Mesothelial cell of epicardium (in vitro differentiated cells): ENCODE measurements at regions not wholly inside any gene's neighbourhood (a gene's known extent, or its start where the extent isn't known, plus 50 kb on each side); places are given as distances from the start of the nearest gene placed in this dataset.

Experiments used
- DNase-seq, 2 experiments: peaks; one replicate each; pipeline ENCODE4 v3.0.0; 2021; ENCODE audit warnings: low spot score in 2 of 2; ENCODE audit not compliant: unreplicated experiment in 2 of 2
- H3K27ac Mint-ChIP-seq: 2 replicates; pipeline ENCODE4 v1.8.0; 2021; ENCODE audit warnings: mixed read lengths
- H3K27me3 Mint-ChIP-seq: 2 replicates; pipeline ENCODE4 v1.8.0; 2021; ENCODE audit warnings: low read depth, mixed read lengths
- H3K36me3 Mint-ChIP-seq: 2 replicates; pipeline ENCODE4 v1.8.0; 2021; ENCODE audit warnings: mixed read lengths
- H3K4me1 Mint-ChIP-seq: 2 replicates; pipeline ENCODE4 v1.8.0; 2021; ENCODE audit warnings: mixed read lengths
- H3K4me3 Mint-ChIP-seq: 2 replicates; pipeline ENCODE4 v1.8.0; 2021; ENCODE audit warnings: mild to moderate bottlenecking, moderate library complexity, mixed read lengths
- H3K9me3 Mint-ChIP-seq: 2 replicates; pipeline ENCODE4 v1.8.0; 2021; ENCODE audit warnings: mixed read lengths
- TF ChIP-seq, protein P1 (sequence below): fragments of 200-600 bp; sonication (generic); IDR thresholded peaks from one replicate; pipeline ENCODE4 v1.5.0; 2021; ENCODE audit warnings: antibody characterized with exemption; ENCODE audit not compliant: unreplicated experiment

DNA sequence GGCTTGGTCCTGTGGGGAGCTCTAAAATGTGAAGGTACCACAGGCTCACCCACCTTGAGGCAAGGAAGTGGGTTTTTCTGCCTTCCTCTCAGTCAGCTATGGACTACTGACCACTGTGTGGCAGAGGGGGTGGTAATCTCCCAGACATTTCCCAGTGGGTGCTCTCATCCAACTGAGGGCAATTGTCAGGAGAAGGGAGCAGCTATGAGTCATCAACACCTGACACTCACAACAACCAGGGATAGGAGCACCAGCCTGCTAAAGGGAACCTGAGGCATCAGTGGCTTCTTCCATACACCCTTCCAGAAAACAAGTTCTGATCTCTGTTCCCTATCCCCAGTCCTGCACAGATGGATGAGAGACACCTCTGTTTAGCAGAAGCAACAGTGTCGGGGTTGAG is 468.8 kb downstream of the BCOR start:
- no peak for DNase-seq
- Mint-ChIP-seq H3K36me3 (no peaks in the 10 kb centered on the region), H3K4me3 (no peak overlapping the region), H3K27me3 (no peaks in the 10 kb centered on the region), H3K27ac (no peak overlapping the region), H3K9me3 (peaks cover 31% of the 10 kb centered on the region), H3K4me1 (peaks cover 2% of the 10 kb centered on the region)
- TF ChIP-seq, protein P1, sequence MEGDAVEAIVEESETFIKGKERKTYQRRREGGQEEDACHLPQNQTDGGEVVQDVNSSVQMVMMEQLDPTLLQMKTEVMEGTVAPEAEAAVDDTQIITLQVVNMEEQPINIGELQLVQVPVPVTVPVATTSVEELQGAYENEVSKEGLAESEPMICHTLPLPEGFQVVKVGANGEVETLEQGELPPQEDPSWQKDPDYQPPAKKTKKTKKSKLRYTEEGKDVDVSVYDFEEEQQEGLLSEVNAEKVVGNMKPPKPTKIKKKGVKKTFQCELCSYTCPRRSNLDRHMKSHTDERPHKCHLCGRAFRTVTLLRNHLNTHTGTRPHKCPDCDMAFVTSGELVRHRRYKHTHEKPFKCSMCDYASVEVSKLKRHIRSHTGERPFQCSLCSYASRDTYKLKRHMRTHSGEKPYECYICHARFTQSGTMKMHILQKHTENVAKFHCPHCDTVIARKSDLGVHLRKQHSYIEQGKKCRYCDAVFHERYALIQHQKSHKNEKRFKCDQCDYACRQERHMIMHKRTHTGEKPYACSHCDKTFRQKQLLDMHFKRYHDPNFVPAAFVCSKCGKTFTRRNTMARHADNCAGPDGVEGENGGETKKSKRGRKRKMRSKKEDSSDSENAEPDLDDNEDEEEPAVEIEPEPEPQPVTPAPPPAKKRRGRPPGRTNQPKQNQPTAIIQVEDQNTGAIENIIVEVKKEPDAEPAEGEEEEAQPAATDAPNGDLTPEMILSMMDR: no peak

DNA sequence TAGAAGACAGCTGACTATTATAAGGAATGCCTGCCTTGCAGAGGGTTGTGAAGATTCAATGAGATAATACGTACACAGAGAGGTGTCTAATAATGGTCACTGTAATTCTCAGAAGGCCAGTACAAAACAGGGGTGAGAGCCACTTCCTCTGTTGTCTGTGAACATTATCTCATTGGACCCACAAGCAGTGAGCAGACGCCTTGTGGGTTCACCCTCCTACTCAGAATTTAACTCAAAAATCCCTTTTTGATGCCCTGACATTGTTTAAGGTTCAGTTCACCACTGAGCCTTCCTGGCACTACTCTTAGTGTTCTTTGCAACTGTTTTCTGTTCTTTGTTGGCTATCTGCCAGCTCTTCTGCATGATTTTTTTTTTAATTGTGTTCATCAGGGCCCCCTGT is 467.4 kb downstream of the BCOR start:
- no peak overlapping the region for H3K4me3 Mint-ChIP-seq
- DNase-seq: no peak
- H3K9me3 Mint-ChIP-seq: peaks cover 24% of the 10 kb centered on the region
- no peaks in the 10 kb centered on the region for H3K27me3 Mint-ChIP-seq
- TF ChIP-seq, protein P1: no peak
- peaks cover 2% of the 10 kb centered on the region for H3K4me1 Mint-ChIP-seq
- no peaks in the 10 kb centered on the region for H3K36me3 Mint-ChIP-seq
- H3K27ac Mint-ChIP-seq: no peak overlapping the region

DNA sequence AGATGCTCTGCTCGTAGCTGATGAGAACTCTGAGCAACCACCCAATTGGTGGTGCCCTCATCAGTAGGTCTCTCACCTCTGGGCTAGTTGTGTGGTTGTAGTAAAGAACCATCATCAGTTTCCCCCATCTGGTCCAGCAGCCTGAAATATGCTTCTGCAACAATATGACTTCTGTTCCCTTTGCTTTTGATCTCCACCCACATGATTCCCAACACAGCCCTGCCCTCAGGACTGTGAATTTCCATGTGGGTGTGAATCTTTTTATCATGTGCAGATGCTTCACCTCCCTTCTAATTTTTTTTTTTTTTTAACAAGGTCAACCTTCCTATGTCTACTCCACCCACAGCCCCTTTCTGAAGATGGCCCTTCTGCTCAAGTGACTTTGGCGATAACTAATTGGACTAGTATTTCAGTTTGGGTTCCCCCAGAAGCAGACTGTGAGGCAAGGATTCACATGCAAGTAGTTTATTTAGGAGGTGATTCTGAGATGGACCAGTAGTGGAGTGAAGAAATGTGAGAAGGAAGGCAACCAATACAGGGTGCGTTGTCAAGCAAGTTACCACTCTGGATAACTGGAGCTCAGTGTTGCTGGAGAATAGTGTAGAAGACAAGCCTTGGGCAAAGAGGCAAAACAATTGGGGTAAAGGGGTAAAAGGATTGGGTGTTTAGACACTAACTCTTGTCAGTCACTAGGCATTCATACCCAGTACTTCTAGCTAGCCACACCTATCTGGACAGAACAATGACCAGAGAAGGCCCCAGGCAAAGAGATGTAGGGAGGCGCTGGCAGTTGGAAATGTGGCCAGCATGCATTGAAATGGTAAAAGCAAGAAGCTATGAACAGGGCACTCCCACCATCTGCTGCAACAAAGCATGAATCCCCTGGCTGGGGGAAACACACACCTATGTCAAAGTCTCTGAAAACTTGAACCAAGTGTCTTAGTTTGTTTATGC is 466.2 kb downstream of the BCOR start:
- TF ChIP-seq, protein P1: no peak
- Mint-ChIP-seq H3K4me3 (no peak overlapping the region), H3K27me3 (no peaks in the 10 kb centered on the region), H3K4me1 (peaks cover 2% of the 10 kb centered on the region), H3K9me3 (peaks cover 25% of the 10 kb centered on the region), H3K36me3 (no peaks in the 10 kb centered on the region), H3K27ac (no peak overlapping the region)
- no peak for DNase-seq

DNA sequence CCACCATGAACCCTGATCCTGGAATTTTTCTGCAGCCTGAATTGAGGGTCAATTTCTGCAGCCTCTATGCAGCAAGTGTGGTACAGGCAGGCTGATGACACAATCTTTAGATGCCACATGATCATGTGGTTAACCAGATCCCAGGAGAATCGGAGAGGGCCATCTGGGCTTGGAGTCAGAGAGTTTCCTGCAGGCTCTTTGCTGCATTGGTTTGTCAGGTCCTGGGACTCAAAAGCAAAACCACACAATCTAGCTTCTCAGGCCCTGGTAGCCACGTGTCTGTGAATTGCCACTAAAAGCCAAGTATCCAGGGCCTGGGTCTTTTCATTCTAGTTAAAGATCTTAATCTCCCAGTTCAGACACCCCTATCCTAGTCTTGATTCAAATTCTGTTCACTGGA is 464.5 kb downstream of the BCOR start:
- Mint-ChIP-seq H3K4me1 (peaks cover 2% of the 10 kb centered on the region), H3K27ac (no peak overlapping the region), H3K27me3 (no peaks in the 10 kb centered on the region), H3K4me3 (no peak overlapping the region), H3K36me3 (no peaks in the 10 kb centered on the region), H3K9me3 (peaks cover 29% of the 10 kb centered on the region)
- TF ChIP-seq, protein P1: no peak
- no peak for DNase-seq

DNA sequence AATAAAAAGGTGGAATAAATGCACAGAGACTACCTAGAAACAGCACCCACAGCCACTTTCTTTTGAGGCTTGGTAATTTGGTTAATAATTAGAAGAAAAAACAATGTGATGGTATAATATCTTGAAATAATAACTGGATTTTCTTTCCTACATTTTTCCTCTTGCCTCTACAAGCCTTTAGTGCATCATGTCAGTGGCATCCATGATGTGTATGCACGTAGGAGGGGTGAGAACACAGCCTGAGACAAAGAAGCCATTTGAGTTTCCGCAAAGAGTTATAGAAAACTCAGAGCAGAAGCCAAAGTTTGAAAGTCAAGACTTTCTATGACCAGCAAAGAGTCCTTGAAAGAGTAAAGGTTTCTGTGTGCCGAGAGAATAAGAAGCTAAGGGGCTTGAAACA is 461.3 kb downstream of the BCOR start:
- Mint-ChIP-seq H3K27me3 (no peaks in the 10 kb centered on the region), H3K36me3 (no peaks in the 10 kb centered on the region), H3K27ac (no peak overlapping the region), H3K4me1 (peaks cover under 1% of the 10 kb centered on the region), H3K4me3 (no peak overlapping the region), H3K9me3 (peaks cover 36% of the 10 kb centered on the region)
- no peak for DNase-seq
- TF ChIP-seq, protein P1: no peak
